Adrenal gland (tissue), 9 donors: ENCODE measurements at regions not wholly inside any gene's neighbourhood (a gene's known extent, or its start where the extent isn't known, plus 50 kb on each side); places are given as distances from the start of the nearest gene placed in this dataset.

Experiments used
- DNase-seq, 7 donors: peaks; one replicate each; pipeline ENCODE4 v3.0.0-alpha.2; 2019 to 2020
- H3K27ac ChIP-seq, 5 donors: fragments of 200-600 bp; sonication (generic) in 4 of 5; 1 replicate in 3 of 5; 2 replicates in 2 of 5; pipeline versions ENCODE4 v1.5.1 to v1.8.0; 2016 to 2020; ENCODE audit warnings: mild to moderate bottlenecking in 1 of 5
- H3K27me3 ChIP-seq: fragments of 200-600 bp; 2 replicates; pipeline ENCODE4 v1.8.0; 2021
- H3K36me3 ChIP-seq, 2 donors: fragments of 200-600 bp; replicated peaks in 1 of 2; 1 replicate in 1 of 2; 2 replicates in 1 of 2; pipeline versions ENCODE4 v1.5.1 to v1.8.0; 2018 to 2022
- H3K4me1 ChIP-seq, 2 donors: fragments of 200-600 bp; replicated peaks in 1 of 2; 1 replicate in 1 of 2; 2 replicates in 1 of 2; pipeline versions ENCODE4 v1.5.1 to v1.8.0; 2018 to 2021
- H3K4me3 ChIP-seq, 4 donors: fragments of 200-600 bp; sonication (generic) in 3 of 4; one replicate each; pipeline ENCODE4 v1.5.1; 2016 to 2018
- H3K9me3 ChIP-seq, 3 donors: fragments of 200-600 bp; sonication (generic) in 1 of 3; replicated peaks in 1 of 3; 1 replicate in 2 of 3; 2 replicates in 1 of 3; pipeline versions ENCODE4 v1.5.1 to v1.8.0; 2016 to 2021
- POLR2A ChIP-seq, 2 donors: fragments of 450-650 bp; IDR thresholded peaks; one replicate each; pipeline ENCODE4 v1.6.1; 2017; ENCODE audit warnings: antibody characterized with exemption in 2 of 2, mild to moderate bottlenecking in 2 of 2, moderate library complexity in 1 of 2
- WGBS, 4 donors: extraction: QIAGEN DNeasy Blood & Tissue Kit in 2 of 4; methylation state at CpG; one replicate each; pipeline versions ENCODE4 v1.1.5 to v1.1.7; 2013 to 2017; 5-methylcytosine and 5-hydroxymethylcytosine counted together
- intact Hi-C, 2 donors: fragments of 100-400 bp; cut with DNase I; formaldehyde crosslinking; loops; one replicate each; pipeline versions ENCODE4 v1.14.1 to v1.15.0; 2022 to 2023
- TF ChIP-seq, protein P1 (sequence below), 6 experiments: fragments of 450-650 bp in 4 of 6; fragments of 200-600 bp in 2 of 6; sonication (generic) in 1 of 6; IDR thresholded peaks; 1 replicate in 5 of 6; 2 replicates in 1 of 6; pipeline versions ENCODE4 v1.5.1 to v1.8.0; 2016 to 2021; ENCODE audit warnings: antibody characterized with exemption in 6 of 6, mild to moderate bottlenecking in 2 of 6, moderate library complexity in 1 of 6
- donor health status: healthy with polysubstance abuse.
- donor health status: Bipolar disorder and iron deficiency.
- donor health status: DM: yes; HTN: yes; CAD: no.
- donor health status: DM: no; HTN: no; CAD: no.
- donor health status: DM: no; HTN: no; CAD: no.

GRCh38 chr17:79218175-79218824, 143.7 kb downstream of the ENGASE start:
- Histone ChIP-seq H3K36me3 (no peaks in the 10 kb centered on the region), H3K4me3 (no peak overlapping the region), H3K27me3 (peaks cover 41% of the 10 kb centered on the region), H3K27ac (no peak overlapping the region), H3K9me3 (no peaks in the 10 kb centered on the region), H3K4me1 (no peaks in the 10 kb centered on the region)
- intact Hi-C loops, result no loop called here
- 50 to 64% (median 60%) methylated on average over 13 to 19 of the region's 19 CpGs for WGBS, 4 donors
- no peak for DNase-seq
- TF ChIP-seq, protein P1, sequence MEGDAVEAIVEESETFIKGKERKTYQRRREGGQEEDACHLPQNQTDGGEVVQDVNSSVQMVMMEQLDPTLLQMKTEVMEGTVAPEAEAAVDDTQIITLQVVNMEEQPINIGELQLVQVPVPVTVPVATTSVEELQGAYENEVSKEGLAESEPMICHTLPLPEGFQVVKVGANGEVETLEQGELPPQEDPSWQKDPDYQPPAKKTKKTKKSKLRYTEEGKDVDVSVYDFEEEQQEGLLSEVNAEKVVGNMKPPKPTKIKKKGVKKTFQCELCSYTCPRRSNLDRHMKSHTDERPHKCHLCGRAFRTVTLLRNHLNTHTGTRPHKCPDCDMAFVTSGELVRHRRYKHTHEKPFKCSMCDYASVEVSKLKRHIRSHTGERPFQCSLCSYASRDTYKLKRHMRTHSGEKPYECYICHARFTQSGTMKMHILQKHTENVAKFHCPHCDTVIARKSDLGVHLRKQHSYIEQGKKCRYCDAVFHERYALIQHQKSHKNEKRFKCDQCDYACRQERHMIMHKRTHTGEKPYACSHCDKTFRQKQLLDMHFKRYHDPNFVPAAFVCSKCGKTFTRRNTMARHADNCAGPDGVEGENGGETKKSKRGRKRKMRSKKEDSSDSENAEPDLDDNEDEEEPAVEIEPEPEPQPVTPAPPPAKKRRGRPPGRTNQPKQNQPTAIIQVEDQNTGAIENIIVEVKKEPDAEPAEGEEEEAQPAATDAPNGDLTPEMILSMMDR (IDR thresholded peaks at IDR 0.05), result no peak
- TF ChIP-seq POLR2A (IDR thresholded peaks at IDR 0.05), result no peak

- no peak for DNase-seq
- H3K27ac ChIP-seq, result no peak overlapping the region
- no peaks in the 10 kb centered on the region for H3K36me3 ChIP-seq
- no peaks in the 10 kb centered on the region for H3K9me3 ChIP-seq
- H3K4me1 ChIP-seq, result no peaks in the 10 kb centered on the region
- H3K27me3 ChIP-seq, result peaks cover 40% of the 10 kb centered on the region
- intact Hi-C loops, result no loop called here
- WGBS, 4 donors, result 56 to 61% (median 58%) methylated on average over 12 of the region's 12 CpGs
- TF ChIP-seq, protein P1 (IDR thresholded peaks at IDR 0.05), result no peak
- TF ChIP-seq POLR2A (IDR thresholded peaks at IDR 0.05), result no peak
- no peak overlapping the region for H3K4me3 ChIP-seq
Measured at GRCh38 chr17:79217473-79218135, 143.0 kb downstream of the ENGASE start.

- 54 to 72% (median 61%) methylated on average over 4 to 6 of the region's 6 CpGs; no CpG with 5 or more reads in 1 of the 4 donors for WGBS, 4 donors
- Histone ChIP-seq H3K4me1 (no peaks in the 10 kb centered on the region), H3K36me3 (no peaks in the 10 kb centered on the region), H3K27ac (no peak overlapping the region), H3K9me3 (no peaks in the 10 kb centered on the region), H3K27me3 (peaks cover 32% of the 10 kb centered on the region), H3K4me3 (no peak overlapping the region)
- TF ChIP-seq POLR2A (IDR thresholded peaks at IDR 0.05), result no peak
- TF ChIP-seq, protein P1 (IDR thresholded peaks at IDR 0.05), result no peak
- intact Hi-C loops, result no loop called here
- no peak for DNase-seq
Measured at GRCh38 chr17:79216826-79217225, 142.2 kb downstream of the ENGASE start.

GRCh38 chr17:79216391-79216790, 141.8 kb downstream of the ENGASE start:
- no peak overlapping the region for H3K4me3 ChIP-seq
- 33 to 68% (median 63%) methylated on average over 5 to 6 of the region's 6 CpGs for WGBS, 4 donors
- intact Hi-C loops, result no loop called here
- H3K9me3 ChIP-seq, result no peaks in the 10 kb centered on the region
- H3K27me3 ChIP-seq, result peaks cover 28% of the 10 kb centered on the region
- no peaks in the 10 kb centered on the region for H3K4me1 ChIP-seq
- no peaks in the 10 kb centered on the region for H3K36me3 ChIP-seq
- H3K27ac ChIP-seq, result no peak overlapping the region
- no peak for DNase-seq
- TF ChIP-seq, protein P1 (IDR thresholded peaks at IDR 0.05), result no peak
- no peak for TF ChIP-seq POLR2A (IDR thresholded peaks at IDR 0.05)
